Stimulated activated naive B cell treated with anti-CD40 and anti-IgM and Interleukin-4, amounts not matched to agents 10 μg/mL and 1 μg/mL and 100 μg/mL, for 72 hours (primary cell): ENCODE measurements at regions not wholly inside any gene's neighbourhood (a gene's known extent, or its start where the extent isn't known, plus 50 kb on each side); places are given as distances from the start of the nearest gene placed in this dataset.

Source experiments
- ATAC-seq, 2 donors: fragments of 150-1000 bp; cut with Tn5 transposase; replicated peaks; 2 replicates each; pipeline ENCODE4 v1.10.0; 2021; ENCODE audit warnings: moderate library complexity in 1 of 2
- DNase-seq: peaks from one replicate; pipeline ENCODE4 v3.0.0; 2021
- H3K27ac Mint-ChIP-seq: one replicate; pipeline ENCODE4 v1.8.0; 2022; ENCODE audit warnings: mild to moderate bottlenecking, mixed read lengths
- H3K27me3 Mint-ChIP-seq, 2 donors: one replicate each; pipeline ENCODE4 v1.8.0; 2022; ENCODE audit warnings: mixed read lengths in 2 of 2
- H3K36me3 Mint-ChIP-seq, 2 donors: one replicate each; pipeline ENCODE4 v1.8.0; 2022; ENCODE audit warnings: mixed read lengths in 2 of 2, mild to moderate bottlenecking in 1 of 2
- H3K4me1 Mint-ChIP-seq, 2 donors: one replicate each; pipeline ENCODE4 v1.8.0; 2022; ENCODE audit warnings: mixed read lengths in 2 of 2, mild to moderate bottlenecking in 1 of 2
- H3K4me3 Mint-ChIP-seq, 2 donors: one replicate each; pipeline ENCODE4 v1.8.0; 2022; ENCODE audit warnings: mild to moderate bottlenecking in 2 of 2, mixed read lengths in 2 of 2, moderate library complexity in 1 of 2
- H3K9me3 Mint-ChIP-seq, 2 donors: one replicate each; pipeline ENCODE4 v1.8.0; 2022; ENCODE audit warnings: mixed read lengths in 2 of 2, mild to moderate bottlenecking in 1 of 2

- Mint-ChIP-seq H3K4me3 (no peak overlapping the region), H3K4me1 (no peaks in the 10 kb centered on the region), H3K36me3 (no peaks in the 10 kb centered on the region), H3K9me3 (no peaks in the 10 kb centered on the region), H3K27me3 (no peaks in the 10 kb centered on the region), H3K27ac (no peak overlapping the region)
- ATAC-seq (no peak), DNase-seq (no peak)
Observed at GRCh38 chr5:6868575-6869215, 155.5 kb downstream of the TENT4A start.

GRCh38 chr5:6869677-6870076 is 156.4 kb downstream of the TENT4A start:
- H3K4me1 Mint-ChIP-seq = no peaks in the 10 kb centered on the region
- no peaks in the 10 kb centered on the region for H3K9me3 Mint-ChIP-seq
- H3K27me3 Mint-ChIP-seq = no peaks in the 10 kb centered on the region
- no peak overlapping the region for H3K4me3 Mint-ChIP-seq
- ATAC-seq (no peak), DNase-seq (no peak)
- no peaks in the 10 kb centered on the region for H3K36me3 Mint-ChIP-seq
- H3K27ac Mint-ChIP-seq = no peak overlapping the region

- H3K4me3 Mint-ChIP-seq = no peak overlapping the region
- H3K36me3 Mint-ChIP-seq = no peaks in the 10 kb centered on the region
- no peak overlapping the region for H3K27ac Mint-ChIP-seq
- no peak for ATAC-seq
- no peaks in the 10 kb centered on the region for H3K9me3 Mint-ChIP-seq
- no peaks in the 10 kb centered on the region for H3K27me3 Mint-ChIP-seq
- no peaks in the 10 kb centered on the region for H3K4me1 Mint-ChIP-seq
- DNase-seq = no peak
Observed at GRCh38 chr5:6872441-6873160, 159.4 kb downstream of the TENT4A start.

GRCh38 chr5:6873359-6873758 is 160.1 kb downstream of the TENT4A start:
- no peaks in the 10 kb centered on the region for H3K4me1 Mint-ChIP-seq
- H3K9me3 Mint-ChIP-seq = no peaks in the 10 kb centered on the region
- DNase-seq = no peak
- H3K27me3 Mint-ChIP-seq = no peaks in the 10 kb centered on the region
- no peak overlapping the region for H3K27ac Mint-ChIP-seq
- no peak for ATAC-seq
- H3K4me3 Mint-ChIP-seq = no peak overlapping the region
- no peaks in the 10 kb centered on the region for H3K36me3 Mint-ChIP-seq

GRCh38 chr5:6875376-6875775 is 162.1 kb downstream of the TENT4A start:
- H3K9me3 Mint-ChIP-seq = peaks cover 0 to 4% of the 10 kb centered on the region in 2 donors
- H3K27me3 Mint-ChIP-seq = no peaks in the 10 kb centered on the region
- DNase-seq (no peak), ATAC-seq (no peak)
- H3K27ac Mint-ChIP-seq = no peak overlapping the region
- H3K4me1 Mint-ChIP-seq = no peaks in the 10 kb centered on the region
- H3K4me3 Mint-ChIP-seq = no peak overlapping the region
- peaks cover 0 to 2% of the 10 kb centered on the region in 2 donors for H3K36me3 Mint-ChIP-seq

GRCh38 chr5:6877986-6878828 is 165.0 kb downstream of the TENT4A start:
- peaks cover 0 to 4% of the 10 kb centered on the region in 2 donors for H3K9me3 Mint-ChIP-seq
- peaks cover 0 to 2% of the 10 kb centered on the region in 2 donors for H3K36me3 Mint-ChIP-seq
- H3K4me1 Mint-ChIP-seq = no peaks in the 10 kb centered on the region
- no peak overlapping the region for H3K4me3 Mint-ChIP-seq
- H3K27ac Mint-ChIP-seq = no peak overlapping the region
- no peaks in the 10 kb centered on the region for H3K27me3 Mint-ChIP-seq
- ATAC-seq = no peak
- no peak for DNase-seq

GRCh38 chr5:6885581-6885980 is 172.3 kb downstream of the TENT4A start:
- Mint-ChIP-seq H3K9me3 (peaks cover 19 to 26% of the 10 kb centered on the region in 2 donors), H3K36me3 (no peaks in the 10 kb centered on the region), H3K4me1 (no peaks in the 10 kb centered on the region), H3K4me3 (no peak overlapping the region), H3K27me3 (no peaks in the 10 kb centered on the region), H3K27ac (no peak overlapping the region)
- ATAC-seq = no peak
- DNase-seq = no peak

- Mint-ChIP-seq H3K4me1 (no peaks in the 10 kb centered on the region), H3K36me3 (no peaks in the 10 kb centered on the region), H3K27me3 (no peaks in the 10 kb centered on the region), H3K9me3 (peaks cover 19 to 26% of the 10 kb centered on the region in 2 donors), H3K4me3 (no peak overlapping the region), H3K27ac (no peak overlapping the region)
- ATAC-seq = no peak
- DNase-seq = no peak
Observed at GRCh38 chr5:6886866-6887265, 173.6 kb downstream of the TENT4A start.

GRCh38 chr5:6889030-6889429 is 175.8 kb downstream of the TENT4A start:
- Mint-ChIP-seq H3K4me1 (no peaks in the 10 kb centered on the region), H3K36me3 (no peaks in the 10 kb centered on the region), H3K9me3 (peaks cover 20 to 26% of the 10 kb centered on the region in 2 donors), H3K27ac (no peak overlapping the region), H3K27me3 (no peaks in the 10 kb centered on the region), H3K4me3 (no peak overlapping the region)
- DNase-seq (no peak), ATAC-seq (no peak)

GRCh38 chr5:6899221-6899620 is 186.0 kb downstream of the TENT4A start:
- ATAC-seq (no peak), DNase-seq (no peak)

GRCh38 chr5:6900247-6901227 is 187.3 kb downstream of the TENT4A start:
- H3K4me3 Mint-ChIP-seq = no peak overlapping the region
- H3K36me3 Mint-ChIP-seq = no peaks in the 10 kb centered on the region
- DNase-seq (no peak), ATAC-seq (no peak)
- H3K27me3 Mint-ChIP-seq = no peaks in the 10 kb centered on the region
- peaks cover 0 to 3% of the 10 kb centered on the region in 2 donors for H3K9me3 Mint-ChIP-seq
- H3K27ac Mint-ChIP-seq = no peak overlapping the region
- H3K4me1 Mint-ChIP-seq = no peaks in the 10 kb centered on the region

More at GRCh38 chr5:6899221-6899620, 186.0 kb downstream of the TENT4A start:
- Mint-ChIP-seq H3K4me1 (no peaks in the 10 kb centered on the region), H3K27me3 (no peaks in the 10 kb centered on the region), H3K9me3 (peaks cover 0 to 4% of the 10 kb centered on the region in 2 donors), H3K36me3 (no peaks in the 10 kb centered on the region), H3K27ac (no peak overlapping the region), H3K4me3 (no peak overlapping the region)

GRCh38 chr5:6902094-6902493 is 188.9 kb downstream of the TENT4A start:
- no peaks in the 10 kb centered on the region for H3K27me3 Mint-ChIP-seq
- H3K27ac Mint-ChIP-seq = no peak overlapping the region
- H3K4me1 Mint-ChIP-seq = no peaks in the 10 kb centered on the region
- ATAC-seq (no peak), DNase-seq (no peak)
- H3K36me3 Mint-ChIP-seq = no peaks in the 10 kb centered on the region
- H3K9me3 Mint-ChIP-seq = peaks cover 0 to 2% of the 10 kb centered on the region in 2 donors
- no peak overlapping the region for H3K4me3 Mint-ChIP-seq

- Mint-ChIP-seq H3K36me3 (no peaks in the 10 kb centered on the region), H3K4me3 (no peak overlapping the region), H3K27ac (no peak overlapping the region), H3K4me1 (no peaks in the 10 kb centered on the region), H3K9me3 (no peaks in the 10 kb centered on the region), H3K27me3 (no peaks in the 10 kb centered on the region)
- no peak for ATAC-seq
- no peak for DNase-seq
Observed at GRCh38 chr5:6902597-6902996, 189.4 kb downstream of the TENT4A start.

- Mint-ChIP-seq H3K27ac (no peak overlapping the region), H3K36me3 (no peaks in the 10 kb centered on the region), H3K27me3 (no peaks in the 10 kb centered on the region), H3K9me3 (no peaks in the 10 kb centered on the region), H3K4me3 (no peak overlapping the region), H3K4me1 (no peaks in the 10 kb centered on the region)
- DNase-seq (no peak), ATAC-seq (no peak)
Observed at GRCh38 chr5:6903934-6904333, 190.7 kb downstream of the TENT4A start.
